Skeletal muscle satellite cell (primary cell): ENCODE measurements at regions not wholly inside any gene's neighbourhood (a gene's known extent, or its start where the extent isn't known, plus 50 kb on each side); places are given as distances from the start of the nearest gene placed in this dataset.
"Not testable (repeated sequence)": the region's sequence is repeated elsewhere in the genome, so short reads cannot be mapped to it uniquely, and the experiment has no call there.

Experiments used
- H3K27me3 ChIP-seq: 2 replicates; pipeline ENCODE4 v1.7.0; 2013; ENCODE audit warnings: low read length; ENCODE audit not compliant: control insufficient read depth, insufficient read depth
- H3K36me3 ChIP-seq: 2 replicates; pipeline ENCODE4 v1.7.0; 2013; ENCODE audit warnings: mild to moderate bottlenecking, control low read depth, low read length; ENCODE audit not compliant: insufficient read depth
- H3K4me1 ChIP-seq: 2 replicates; pipeline ENCODE4 v1.7.0; 2013; ENCODE audit warnings: low read length; ENCODE audit not compliant: control insufficient read depth, insufficient read depth
- H3K4me2 ChIP-seq: 2 replicates; pipeline ENCODE4 v1.7.0; 2013; ENCODE audit warnings: mild to moderate bottlenecking, low read length
- H3K4me3 ChIP-seq: 2 replicates; pipeline ENCODE4 v1.7.0; 2013; ENCODE audit warnings: low read length
- H3K9ac ChIP-seq: 2 replicates; pipeline ENCODE4 v1.7.0; 2013; ENCODE audit warnings: mild to moderate bottlenecking, low read depth, low read length, moderate library complexity
- H3K9me3 ChIP-seq: replicated peaks from 2 replicates; pipeline ENCODE4 v1.7.0; 2013; ENCODE audit warnings: mild to moderate bottlenecking, control low read depth, low read length

GRCh38 chr6:120358535-120358934, 975.7 kb downstream of the TBC1D32 start:
- peaks cover 14% of the 10 kb centered on the region for H3K4me1 ChIP-seq
- not testable (repeated sequence) for H3K4me3 ChIP-seq, H3K36me3 ChIP-seq, H3K27me3 ChIP-seq, H3K9me3 ChIP-seq, H3K9ac ChIP-seq, H3K4me2 ChIP-seq

GRCh38 chr6:120357447-120357846, 976.8 kb downstream of the TBC1D32 start:
- H3K4me2 ChIP-seq: no peak overlapping the region
- no peaks in the 10 kb centered on the region for H3K9me3 ChIP-seq
- no peaks in the 10 kb centered on the region for H3K36me3 ChIP-seq
- no peak overlapping the region for H3K4me3 ChIP-seq
- no peak overlapping the region for H3K9ac ChIP-seq
- H3K4me1 ChIP-seq: peaks cover 14% of the 10 kb centered on the region
- H3K27me3 ChIP-seq: no peaks in the 10 kb centered on the region

- Histone ChIP-seq H3K4me1 (peaks cover 14% of the 10 kb centered on the region), H3K9me3 (no peaks in the 10 kb centered on the region), H3K36me3 (no peaks in the 10 kb centered on the region), H3K4me3 (no peak overlapping the region), H3K27me3 (no peaks in the 10 kb centered on the region), H3K9ac (no peak overlapping the region), H3K4me2 (no peak overlapping the region)
Measured at GRCh38 chr6:120355822-120356221, 978.5 kb downstream of the TBC1D32 start.

GRCh38 chr6:120354452-120355098, 979.7 kb downstream of the TBC1D32 start:
- peaks cover 14% of the 10 kb centered on the region for H3K4me1 ChIP-seq
- no peaks in the 10 kb centered on the region for H3K36me3 ChIP-seq
- no peak overlapping the region for H3K4me2 ChIP-seq
- H3K9ac ChIP-seq: no peak overlapping the region
- H3K4me3 ChIP-seq: no peak overlapping the region
- H3K9me3 ChIP-seq: no peaks in the 10 kb centered on the region
- H3K27me3 ChIP-seq: no peaks in the 10 kb centered on the region

GRCh38 chr6:120352491-120352890, 981.8 kb downstream of the TBC1D32 start:
- no peak overlapping the region for H3K4me3 ChIP-seq
- H3K4me2 ChIP-seq: no peak overlapping the region
- H3K9me3 ChIP-seq: no peaks in the 10 kb centered on the region
- H3K36me3 ChIP-seq: no peaks in the 10 kb centered on the region
- no peaks in the 10 kb centered on the region for H3K27me3 ChIP-seq
- H3K9ac ChIP-seq: no peak overlapping the region
- H3K4me1 ChIP-seq: peaks cover 14% of the 10 kb centered on the region

- H3K36me3 ChIP-seq: no peaks in the 10 kb centered on the region
- no peaks in the 10 kb centered on the region for H3K4me1 ChIP-seq
- H3K9me3 ChIP-seq: no peaks in the 10 kb centered on the region
- no peaks in the 10 kb centered on the region for H3K27me3 ChIP-seq
- no peak overlapping the region for H3K9ac ChIP-seq
- no peak overlapping the region for H3K4me3 ChIP-seq
- H3K4me2 ChIP-seq: no peak overlapping the region
Measured at GRCh38 chr6:120348926-120349325, 985.4 kb downstream of the TBC1D32 start.

- H3K4me2 ChIP-seq: no peak overlapping the region
- no peaks in the 10 kb centered on the region for H3K9me3 ChIP-seq
- H3K36me3 ChIP-seq: no peaks in the 10 kb centered on the region
- H3K4me1 ChIP-seq: no peaks in the 10 kb centered on the region
- H3K4me3 ChIP-seq: no peak overlapping the region
- no peak overlapping the region for H3K9ac ChIP-seq
- no peaks in the 10 kb centered on the region for H3K27me3 ChIP-seq
Measured at GRCh38 chr6:120328521-120328920, 979.0 kb upstream of the MAN1A1 start.

- H3K4me2 ChIP-seq: no peak overlapping the region
- H3K36me3 ChIP-seq: no peaks in the 10 kb centered on the region
- H3K9ac ChIP-seq: no peak overlapping the region
- H3K27me3 ChIP-seq: no peaks in the 10 kb centered on the region
- no peak overlapping the region for H3K4me3 ChIP-seq
- no peaks in the 10 kb centered on the region for H3K4me1 ChIP-seq
- peaks cover 3% of the 10 kb centered on the region for H3K9me3 ChIP-seq
Measured at GRCh38 chr6:120320481-120321162, 971.1 kb upstream of the MAN1A1 start.

GRCh38 chr6:120304223-120304622, 954.7 kb upstream of the MAN1A1 start:
- H3K36me3 ChIP-seq: no peaks in the 10 kb centered on the region
- no peaks in the 10 kb centered on the region for H3K9me3 ChIP-seq
- H3K27me3 ChIP-seq: no peaks in the 10 kb centered on the region
- no peaks in the 10 kb centered on the region for H3K4me1 ChIP-seq
- no peak overlapping the region for H3K9ac ChIP-seq
- no peak overlapping the region for H3K4me2 ChIP-seq
- H3K4me3 ChIP-seq: no peak overlapping the region

- no peaks in the 10 kb centered on the region for H3K36me3 ChIP-seq
- H3K9me3 ChIP-seq: no peaks in the 10 kb centered on the region
- no peaks in the 10 kb centered on the region for H3K27me3 ChIP-seq
- no peaks in the 10 kb centered on the region for H3K4me1 ChIP-seq
- no peak overlapping the region for H3K4me3 ChIP-seq
- no peak overlapping the region for H3K9ac ChIP-seq
- H3K4me2 ChIP-seq: no peak overlapping the region
Measured at GRCh38 chr6:120303527-120303926, 954.0 kb upstream of the MAN1A1 start.

GRCh38 chr6:120302041-120302440, 952.5 kb upstream of the MAN1A1 start:
- Histone ChIP-seq H3K9ac (no peak overlapping the region), H3K36me3 (no peaks in the 10 kb centered on the region), H3K4me2 (no peak overlapping the region), H3K4me1 (no peaks in the 10 kb centered on the region), H3K4me3 (no peak overlapping the region), H3K9me3 (no peaks in the 10 kb centered on the region), H3K27me3 (no peaks in the 10 kb centered on the region)

- Histone ChIP-seq H3K9ac (no peak overlapping the region), H3K36me3 (no peaks in the 10 kb centered on the region), H3K27me3 (no peaks in the 10 kb centered on the region), H3K4me2 (no peak overlapping the region), H3K4me1 (no peaks in the 10 kb centered on the region), H3K4me3 (no peak overlapping the region), H3K9me3 (no peaks in the 10 kb centered on the region)
Measured at GRCh38 chr6:120290964-120291363, 941.4 kb upstream of the MAN1A1 start.
